Ascending aorta (tissue), 2 donors: ENCODE measurements at regions not wholly inside any gene's neighbourhood (a gene's known extent, or its start where the extent isn't known, plus 50 kb on each side); places are given as distances from the start of the nearest gene placed in this dataset.

ENCODE experiments used
- DNase-seq, 2 donors: peaks; one replicate each; pipeline ENCODE4 v3.0.0-alpha.2; 2019; ENCODE audit warnings: low spot score in 2 of 2
- H3K27ac ChIP-seq, 2 donors: fragments of 200-600 bp; sonication (generic); one replicate each; pipeline ENCODE4 v1.5.1; 2016 to 2017; ENCODE audit warnings: mild to moderate bottlenecking in 1 of 2
- H3K27me3 ChIP-seq: fragments of 200-600 bp; sonication (generic); one replicate; pipeline ENCODE4 v1.5.1; 2017
- H3K36me3 ChIP-seq, 2 donors: fragments of 200-600 bp; sonication (generic); one replicate each; pipeline ENCODE4 v1.5.1; 2016
- H3K4me1 ChIP-seq, 2 donors: fragments of 200-600 bp; sonication (generic); one replicate each; pipeline ENCODE4 v1.5.1; 2016 to 2017; ENCODE audit warnings: mild to moderate bottlenecking in 1 of 2
- H3K4me3 ChIP-seq, 2 donors: fragments of 200-600 bp; sonication (generic); one replicate each; pipeline ENCODE4 v1.5.1; 2016 to 2017; ENCODE audit warnings: mild to moderate bottlenecking in 1 of 2
- H3K9me3 ChIP-seq, 2 donors: fragments of 200-600 bp; sonication (generic); one replicate each; pipeline ENCODE4 v1.5.1; 2016
- CTCF ChIP-seq, 3 experiments: fragments of 200-600 bp in 2 of 3; fragments of 450-650 bp in 1 of 3; sonication (generic) in 2 of 3; IDR thresholded peaks; one replicate each; pipeline ENCODE4 v1.5.1; 2016 to 2019; ENCODE audit warnings: antibody characterized with exemption in 3 of 3, mild to moderate bottlenecking in 1 of 3, moderate library complexity in 1 of 3
- intact Hi-C: fragments of 100-400 bp; cut with DNase I; formaldehyde crosslinking; loops from one replicate; pipeline ENCODE4 v1.15.1; 2023

- no peak for TF ChIP-seq CTCF (IDR thresholded peaks at IDR 0.05)
- Histone ChIP-seq H3K4me3 (no peak overlapping the region), H3K4me1 (no peaks in the 10 kb centered on the region), H3K9me3 (no peaks in the 10 kb centered on the region), H3K36me3 (no peaks in the 10 kb centered on the region), H3K27me3 (no peaks in the 10 kb centered on the region), H3K27ac (no peak overlapping the region)
- intact Hi-C loops = no loop called here
- no peak for DNase-seq
Observed at GRCh38 chrX:107548775-107549174, 79.5 kb upstream of the PRPS1 start.

- DNase-seq = no peak
- H3K27me3 ChIP-seq = no peaks in the 10 kb centered on the region
- H3K4me3 ChIP-seq = no peak overlapping the region
- no peaks in the 10 kb centered on the region for H3K9me3 ChIP-seq
- no peak overlapping the region for H3K27ac ChIP-seq
- no peak for TF ChIP-seq CTCF (IDR thresholded peaks at IDR 0.05)
- no peaks in the 10 kb centered on the region for H3K36me3 ChIP-seq
- intact Hi-C loops = no loop called here
- H3K4me1 ChIP-seq = no peaks in the 10 kb centered on the region
Observed at GRCh38 chrX:107549504-107549903, 78.8 kb upstream of the PRPS1 start.

GRCh38 chrX:107551546-107551945 is 76.8 kb upstream of the PRPS1 start:
- no peaks in the 10 kb centered on the region for H3K4me1 ChIP-seq
- DNase-seq = no peak
- intact Hi-C loops = no loop called here
- H3K27me3 ChIP-seq = no peaks in the 10 kb centered on the region
- no peaks in the 10 kb centered on the region for H3K9me3 ChIP-seq
- H3K27ac ChIP-seq = no peak overlapping the region
- no peak overlapping the region for H3K4me3 ChIP-seq
- TF ChIP-seq CTCF (IDR thresholded peaks at IDR 0.05) = no peak
- no peaks in the 10 kb centered on the region for H3K36me3 ChIP-seq

- no peak overlapping the region for H3K27ac ChIP-seq
- H3K9me3 ChIP-seq = no peaks in the 10 kb centered on the region
- no peaks in the 10 kb centered on the region for H3K4me1 ChIP-seq
- no peak for TF ChIP-seq CTCF (IDR thresholded peaks at IDR 0.05)
- H3K4me3 ChIP-seq = no peak overlapping the region
- H3K27me3 ChIP-seq = no peaks in the 10 kb centered on the region
- no peak for DNase-seq
- no peaks in the 10 kb centered on the region for H3K36me3 ChIP-seq
- intact Hi-C loops = no loop called here
Observed at GRCh38 chrX:107552930-107553329, 75.4 kb upstream of the PRPS1 start.

- H3K27ac ChIP-seq = no peak overlapping the region
- no peaks in the 10 kb centered on the region for H3K36me3 ChIP-seq
- no peaks in the 10 kb centered on the region for H3K9me3 ChIP-seq
- H3K27me3 ChIP-seq = no peaks in the 10 kb centered on the region
- H3K4me3 ChIP-seq = no peak overlapping the region
- H3K4me1 ChIP-seq = no peaks in the 10 kb centered on the region
- DNase-seq = no peak
- intact Hi-C loops = no loop called here
- TF ChIP-seq CTCF (IDR thresholded peaks at IDR 0.05) = no peak
Observed at GRCh38 chrX:107556967-107557366, 71.3 kb upstream of the PRPS1 start.

- DNase-seq = no peak
- H3K9me3 ChIP-seq = no peaks in the 10 kb centered on the region
- no peak overlapping the region for H3K27ac ChIP-seq
- H3K4me3 ChIP-seq = no peak overlapping the region
- H3K27me3 ChIP-seq = no peaks in the 10 kb centered on the region
- H3K4me1 ChIP-seq = no peaks in the 10 kb centered on the region
- intact Hi-C loops = no loop called here
- no peaks in the 10 kb centered on the region for H3K36me3 ChIP-seq
- no peak for TF ChIP-seq CTCF (IDR thresholded peaks at IDR 0.05)
Observed at GRCh38 chrX:107559506-107559905, 68.8 kb upstream of the PRPS1 start.
